PC-9 (cell line): ENCODE measurements at regions not wholly inside any gene's neighbourhood (a gene's known extent, or its start where the extent isn't known, plus 50 kb on each side); places are given as distances from the start of the nearest gene placed in this dataset.

Experiments
- EZH2 ChIP-seq: fragments of 200-600 bp; sonication (generic); IDR thresholded peaks from 2 replicates; pipeline ENCODE4 v1.8.0; 2017; ENCODE audit warnings: antibody characterized with exemption, low read depth
- TF ChIP-seq, protein P1 (sequence below): fragments of 200-600 bp; sonication (generic); conservative IDR thresholded peaks from 2 replicates; pipeline ENCODE4 v1.6.1; 2017; ENCODE audit warnings: mixed run types, antibody characterized with exemption, mild to moderate bottlenecking, moderate library complexity

DNA sequence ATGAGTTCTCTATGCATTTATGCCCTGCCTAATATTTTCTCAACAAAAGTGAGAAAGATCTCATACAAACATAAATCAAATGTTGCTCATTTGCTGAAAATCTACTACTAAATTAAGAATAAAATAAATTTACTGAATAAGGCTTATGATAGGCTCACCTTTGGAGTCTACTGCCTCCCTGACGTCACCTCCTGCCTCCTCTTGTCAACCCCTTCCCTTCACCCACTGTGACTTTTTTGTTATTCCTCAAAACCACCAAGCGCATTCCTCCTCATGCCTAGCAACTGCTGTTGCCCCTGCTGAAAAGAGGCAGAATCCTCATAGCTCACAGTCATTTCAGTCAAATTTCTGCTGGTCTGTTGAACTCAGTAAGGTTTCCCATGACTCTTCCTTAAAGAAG is 2422.2 kb downstream of the TP53TG3F start:
- TF ChIP-seq, protein P1, sequence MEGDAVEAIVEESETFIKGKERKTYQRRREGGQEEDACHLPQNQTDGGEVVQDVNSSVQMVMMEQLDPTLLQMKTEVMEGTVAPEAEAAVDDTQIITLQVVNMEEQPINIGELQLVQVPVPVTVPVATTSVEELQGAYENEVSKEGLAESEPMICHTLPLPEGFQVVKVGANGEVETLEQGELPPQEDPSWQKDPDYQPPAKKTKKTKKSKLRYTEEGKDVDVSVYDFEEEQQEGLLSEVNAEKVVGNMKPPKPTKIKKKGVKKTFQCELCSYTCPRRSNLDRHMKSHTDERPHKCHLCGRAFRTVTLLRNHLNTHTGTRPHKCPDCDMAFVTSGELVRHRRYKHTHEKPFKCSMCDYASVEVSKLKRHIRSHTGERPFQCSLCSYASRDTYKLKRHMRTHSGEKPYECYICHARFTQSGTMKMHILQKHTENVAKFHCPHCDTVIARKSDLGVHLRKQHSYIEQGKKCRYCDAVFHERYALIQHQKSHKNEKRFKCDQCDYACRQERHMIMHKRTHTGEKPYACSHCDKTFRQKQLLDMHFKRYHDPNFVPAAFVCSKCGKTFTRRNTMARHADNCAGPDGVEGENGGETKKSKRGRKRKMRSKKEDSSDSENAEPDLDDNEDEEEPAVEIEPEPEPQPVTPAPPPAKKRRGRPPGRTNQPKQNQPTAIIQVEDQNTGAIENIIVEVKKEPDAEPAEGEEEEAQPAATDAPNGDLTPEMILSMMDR = no peak
- TF ChIP-seq EZH2 = no peak
